ENCODE measurements at regions not wholly inside any gene's neighbourhood (a gene's known extent, or its start where the extent isn't known, plus 50 kb on each side); places are given as distances from the start of the nearest gene placed in this dataset.

DNA sequence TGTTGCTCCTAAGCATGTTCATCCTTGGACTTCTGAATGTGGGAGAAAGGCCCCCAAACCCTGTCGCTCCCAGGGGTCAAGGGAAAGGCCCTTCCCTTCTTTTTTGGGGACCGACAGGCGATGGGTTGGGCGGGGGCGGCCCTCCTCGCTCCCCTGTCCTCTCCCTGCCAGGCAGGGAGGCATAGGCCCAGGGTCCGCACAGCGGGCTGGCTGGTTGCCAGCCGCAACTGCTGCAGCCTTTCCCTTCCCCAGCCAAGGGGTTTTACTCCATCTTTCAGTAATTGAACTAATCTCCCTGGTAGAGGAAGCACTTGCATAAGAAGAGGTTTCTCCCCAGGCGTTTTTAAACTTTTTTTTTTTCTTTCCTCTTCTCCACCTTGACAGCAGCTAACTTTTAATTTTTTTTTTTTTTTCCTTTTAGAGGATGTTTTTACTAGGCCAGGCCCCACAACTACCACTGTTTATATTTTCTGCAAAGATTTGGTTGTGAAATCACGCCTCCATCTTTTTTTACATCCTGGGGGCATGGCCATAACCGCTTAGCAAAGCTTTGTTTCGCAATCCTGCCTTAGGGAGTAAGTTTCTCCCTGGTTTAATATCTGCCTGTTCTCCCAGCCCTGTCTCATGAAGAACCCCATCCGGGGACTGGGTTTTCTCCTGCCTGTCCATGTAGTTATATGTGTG, 216.9 kb upstream of the ZNF608 start:
- TF ChIP-seq TAF1 (IDR thresholded peaks at IDR 0.05; ENCODE audit: borderline replicate concordance, low read depth, low read length): no peak
- no peak for TF ChIP-seq POLR2A (IDR thresholded peaks at IDR 0.05; ENCODE audit: low read depth, low read length)
- no peak for TF ChIP-seq POLR2AphosphoS5 (IDR thresholded peaks at IDR 0.05; ENCODE audit: low read depth, low read length)

All from GM12892 (cell line).